PC-3 (cell line): ENCODE measurements at regions not wholly inside any gene's neighbourhood (a gene's known extent, or its start where the extent isn't known, plus 50 kb on each side); places are given as distances from the start of the nearest gene placed in this dataset.

ENCODE experiments used
- ATAC-seq: fragments of 200-7000 bp; cut with Tn5 transposase; 2 replicates; pipeline ENCODE4 v1.9.1; 2020; ENCODE audit warnings: mild to moderate bottlenecking, moderate library complexity
- BruUV-seq: library from RNA; stranded (reverse); fragments of 400-500 nt; replicated peaks from 2 replicates; lab custom pipeline; 2021; lab: Mats Ljungman, UMichigan
- CTCF ChIA-PET: fragments of 300-600 bp; sonication (Branson Sonifier 250); formaldehyde crosslinking; loops from one replicate; lab custom pipeline; 2022; ENCODE audit warnings: antibody characterized with exemption; lab: Charles Lee
- POLR2A ChIA-PET: fragments of 300-600 bp; sonication (Branson Sonifier 250); formaldehyde crosslinking; loops from one replicate; lab custom pipeline; 2022; ENCODE audit warnings: antibody characterized with exemption; ENCODE audit not compliant: unreplicated experiment; lab: Charles Lee
- DNase-seq: peaks from one replicate; pipeline ENCODE4 v3.0.0-alpha.2; 2015
- H2AFZ ChIP-seq: fragments of 300-600 bp; sonication (generic); 2 replicates; pipeline ENCODE4 v1.6.0; 2016; ENCODE audit warnings: antibody characterized with exemption, low read length
- H3F3A ChIP-seq: fragments of 300-600 bp; sonication (generic); one replicate; pipeline ENCODE4 v1.6.0; 2017; ENCODE audit warnings: antibody characterized with exemption, low read length, control low read depth, mild to moderate bottlenecking; ENCODE audit not compliant: unreplicated experiment
- H3K27ac ChIP-seq: fragments of 300-600 bp; sonication (generic); 2 replicates; pipeline ENCODE4 v1.5.1; 2016; ENCODE audit warnings: mild to moderate bottlenecking, low read length
- H3K27me3 ChIP-seq: fragments of 300-600 bp; sonication (generic); 2 replicates; pipeline ENCODE4 v1.6.1; 2016; ENCODE audit warnings: low read length, mixed read lengths
- H3K36me3 ChIP-seq: fragments of 300-600 bp; sonication (generic); 2 replicates; pipeline ENCODE4 v1.6.1; 2016; ENCODE audit warnings: low read depth, mixed run types, low read length, mixed read lengths
- H3K4me1 ChIP-seq: fragments of 300-600 bp; sonication (generic); 2 replicates; pipeline ENCODE4 v1.5.1; 2016; ENCODE audit warnings: low read length; ENCODE audit not compliant: insufficient read depth
- H3K4me2 ChIP-seq: fragments of 300-600 bp; sonication (generic); 2 replicates; pipeline ENCODE4 v1.6.0; 2016; ENCODE audit warnings: low read length
- H3K4me3 ChIP-seq: fragments of 300-600 bp; sonication (generic); 2 replicates; pipeline ENCODE4 v1.5.1; 2016; ENCODE audit warnings: mild to moderate bottlenecking, low read length, mixed read lengths
- H3K79me2 ChIP-seq: fragments of 300-600 bp; sonication (generic); 2 replicates; pipeline ENCODE4 v1.6.1; 2017; ENCODE audit warnings: low read length, mixed read lengths
- H3K9ac ChIP-seq: fragments of 300-600 bp; sonication (generic); 2 replicates; pipeline ENCODE4 v1.6.0; 2016; ENCODE audit warnings: mild to moderate bottlenecking, low read length
- H3K9me2 ChIP-seq: fragments of 300-600 bp; sonication (generic); replicated peaks from 2 replicates; pipeline ENCODE4 v1.6.1; 2016; ENCODE audit warnings: mixed run types, low read length, mixed read lengths
- H3K9me3 ChIP-seq: fragments of 300-600 bp; sonication (generic); 2 replicates; pipeline ENCODE4 v1.6.1; 2016; ENCODE audit warnings: low read length, mixed read lengths
- H4K20me1 ChIP-seq: fragments of 300-600 bp; sonication (generic); 2 replicates; pipeline ENCODE4 v1.6.1; 2016; ENCODE audit warnings: low read length, mixed read lengths
- EZH2 ChIP-seq: fragments of 300-600 bp; sonication (generic); IDR thresholded peaks from one replicate; pipeline ENCODE4 v1.6.1; 2017; ENCODE audit warnings: antibody characterized with exemption, mild to moderate bottlenecking, low read length; ENCODE audit not compliant: unreplicated experiment
- EZH2phosphoT487 ChIP-seq: fragments of 300-600 bp; sonication (generic); IDR thresholded peaks from 2 replicates; pipeline ENCODE4 v1.6.1; 2018; ENCODE audit warnings: mild to moderate bottlenecking, antibody characterized with exemption, low read length, borderline replicate concordance
- intact Hi-C: fragments of 100-400 bp; cut with micrococcal nuclease; formaldehyde crosslinking; loops from 2 replicates; pipeline ENCODE4 v1.9.0; 2023
- TF ChIP-seq, protein P1 (sequence below): fragments of 300-600 bp; sonication (generic); conservative IDR thresholded peaks from 2 replicates; pipeline ENCODE4 v1.5.1; 2017; ENCODE audit warnings: antibody characterized with exemption, low read depth, mild to moderate bottlenecking, low read length

DNA sequence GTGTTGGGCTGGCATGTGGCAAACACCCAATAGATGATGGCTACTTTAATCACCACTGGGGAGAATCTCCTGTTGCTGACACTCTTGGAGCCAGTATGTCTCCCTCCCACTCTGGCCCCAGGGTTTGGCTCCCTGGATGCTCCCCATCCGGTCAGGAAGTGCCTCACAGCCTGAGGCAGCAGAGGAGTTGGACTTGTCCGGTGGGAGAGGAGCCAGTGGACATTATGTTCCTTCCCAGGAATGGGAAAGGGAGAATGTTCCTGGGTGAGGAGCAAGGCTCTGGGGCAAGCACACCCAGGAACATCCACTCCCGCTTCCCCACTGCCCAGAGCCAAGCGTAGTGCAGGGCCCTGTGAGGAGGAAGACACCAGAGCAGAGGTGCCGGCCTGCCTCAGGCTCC lies 84.6 kb upstream of the NAV2 start:
- intact Hi-C loops: loop anchor here (1.0 kb wide), 1 partner anchor 32 kb away; no protein-coding TSS in a partner anchor
- no TSS peak for BruUV-seq
- POLR2A ChIA-PET: no interaction called here

DNA sequence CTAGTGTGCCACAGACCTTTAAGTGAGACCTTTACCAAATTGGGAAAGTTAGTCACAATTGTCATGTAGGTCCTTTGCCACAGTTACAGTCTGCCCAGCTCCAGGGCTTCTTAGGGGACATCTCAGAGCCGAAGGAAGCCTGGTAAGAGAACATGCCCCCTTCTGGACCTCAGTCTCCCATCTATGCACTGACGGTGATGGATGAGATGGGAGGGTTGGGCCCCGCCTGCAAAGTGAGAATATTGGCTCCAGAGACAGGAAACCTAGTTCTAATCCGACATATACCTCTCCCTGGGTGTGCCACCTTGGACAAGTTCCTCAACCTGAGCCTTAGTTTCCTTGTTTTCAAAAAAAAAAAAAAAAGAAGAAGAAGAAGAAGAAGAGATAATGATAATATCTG lies 85.1 kb upstream of the NAV2 start:
- Histone ChIP-seq H3K79me2 (no peaks in the 10 kb centered on the region), H3K4me1 (peaks cover 29% of the 10 kb centered on the region), H3K27ac (peak overlapping the region; percentile 78), H3K9me2 (no peaks in the 10 kb centered on the region), H3K9ac (no peak overlapping the region), H3K9me3 (no peaks in the 10 kb centered on the region), H3F3A (no peaks in the 10 kb centered on the region), H2AFZ (no peak overlapping the region), H3K27me3 (no peaks in the 10 kb centered on the region), H3K4me3 (no peak overlapping the region), H3K36me3 (no peaks in the 10 kb centered on the region), H3K4me2 (0 out of 2 replicates have a peak overlapping the region, but pooled peaks have one; percentile 11), H4K20me1 (no peaks in the 10 kb centered on the region)
- CTCF ChIA-PET: no interaction called here
- DNase-seq: no peak
- ATAC-seq: no peak
- TF ChIP-seq EZH2phosphoT487 (no peak), EZH2 (no peak)
- TF ChIP-seq, protein P1, sequence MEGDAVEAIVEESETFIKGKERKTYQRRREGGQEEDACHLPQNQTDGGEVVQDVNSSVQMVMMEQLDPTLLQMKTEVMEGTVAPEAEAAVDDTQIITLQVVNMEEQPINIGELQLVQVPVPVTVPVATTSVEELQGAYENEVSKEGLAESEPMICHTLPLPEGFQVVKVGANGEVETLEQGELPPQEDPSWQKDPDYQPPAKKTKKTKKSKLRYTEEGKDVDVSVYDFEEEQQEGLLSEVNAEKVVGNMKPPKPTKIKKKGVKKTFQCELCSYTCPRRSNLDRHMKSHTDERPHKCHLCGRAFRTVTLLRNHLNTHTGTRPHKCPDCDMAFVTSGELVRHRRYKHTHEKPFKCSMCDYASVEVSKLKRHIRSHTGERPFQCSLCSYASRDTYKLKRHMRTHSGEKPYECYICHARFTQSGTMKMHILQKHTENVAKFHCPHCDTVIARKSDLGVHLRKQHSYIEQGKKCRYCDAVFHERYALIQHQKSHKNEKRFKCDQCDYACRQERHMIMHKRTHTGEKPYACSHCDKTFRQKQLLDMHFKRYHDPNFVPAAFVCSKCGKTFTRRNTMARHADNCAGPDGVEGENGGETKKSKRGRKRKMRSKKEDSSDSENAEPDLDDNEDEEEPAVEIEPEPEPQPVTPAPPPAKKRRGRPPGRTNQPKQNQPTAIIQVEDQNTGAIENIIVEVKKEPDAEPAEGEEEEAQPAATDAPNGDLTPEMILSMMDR: no peak
- POLR2A ChIA-PET: no interaction called here
- no TSS peak for BruUV-seq
- intact Hi-C loops: no loop called here

More for the DNA sequence above, 84.6 kb upstream of the NAV2 start:
- H4K20me1 ChIP-seq: no peaks in the 10 kb centered on the region
- no peak overlapping the region; the same call in 1 of the 2 replicates for H3K9ac ChIP-seq
- peak overlapping the region; percentile 78 for H3K27ac ChIP-seq
- H2AFZ ChIP-seq: 0 out of 2 replicates have a peak overlapping the region, but pooled peaks have one; percentile 42
- H3K4me3 ChIP-seq: no peak overlapping the region
- H3F3A ChIP-seq: no peaks in the 10 kb centered on the region
- CTCF ChIA-PET: no interaction called here
- H3K4me1 ChIP-seq: peaks cover 33% of the 10 kb centered on the region
- H3K36me3 ChIP-seq: no peaks in the 10 kb centered on the region
- no peaks in the 10 kb centered on the region for H3K9me2 ChIP-seq
- H3K79me2 ChIP-seq: no peaks in the 10 kb centered on the region
- peak overlapping the region; percentile 11; the same call in 1 of the 2 replicates for H3K4me2 ChIP-seq
- H3K27me3 ChIP-seq: no peaks in the 10 kb centered on the region
- peak; percentile 92 for DNase-seq
- ATAC-seq: peak; percentile 89
- TF ChIP-seq EZH2 (no peak), EZH2phosphoT487 (no peak)
- TF ChIP-seq, protein P1: no peak
- H3K9me3 ChIP-seq: no peaks in the 10 kb centered on the region

DNA sequence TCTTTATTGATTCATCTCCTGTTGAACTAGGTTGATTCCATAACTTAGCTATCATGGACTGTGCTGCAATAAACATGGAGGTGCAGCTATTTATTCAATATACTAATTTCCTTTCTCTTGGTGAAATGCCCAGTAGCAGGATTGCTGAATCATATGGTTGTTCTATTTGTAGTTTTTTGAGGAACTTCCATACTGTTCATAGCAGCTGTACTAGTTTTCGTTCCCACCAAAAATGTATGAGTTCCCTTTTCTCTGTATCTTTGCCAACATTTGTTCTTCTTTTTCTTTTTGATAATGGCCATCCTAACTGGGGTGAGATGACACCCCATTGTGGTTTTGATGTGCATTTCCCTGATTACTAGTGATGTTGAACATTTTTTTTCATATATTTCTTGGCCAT lies 87.2 kb upstream of the NAV2 start:
- Histone ChIP-seq H3K4me3 (no peak overlapping the region), H3K9ac (no peak overlapping the region), H3K36me3 (no peaks in the 10 kb centered on the region), H3K9me2 (no peaks in the 10 kb centered on the region), H3K9me3 (no peaks in the 10 kb centered on the region), H2AFZ (no peak overlapping the region), H3K27me3 (no peaks in the 10 kb centered on the region), H3K4me1 (peaks cover 17% of the 10 kb centered on the region), H3K79me2 (no peaks in the 10 kb centered on the region), H4K20me1 (no peaks in the 10 kb centered on the region), H3K4me2 (no peak overlapping the region), H3K27ac (no peak overlapping the region), H3F3A (no peaks in the 10 kb centered on the region)
- intact Hi-C loops: no loop called here
- ATAC-seq (no peak), DNase-seq (no peak)
- no peak for TF ChIP-seq EZH2phosphoT487
- TF ChIP-seq EZH2: no peak
- TF ChIP-seq, protein P1: no peak
- ChIA-PET CTCF (no interaction called here), POLR2A (interaction anchor here (1.2 kb wide), 1 partner anchor 89 kb away, joined by 4 read pairs; no protein-coding TSS in a partner anchor)
- BruUV-seq: no TSS peak
